Natural killer cell treated with Interleukin-12 subunit alpha and Interleukin-12 subunit beta and Interleukin-15 and Interleukin-18, amount 100 ng/mL, for 72 hours (primary cell): ENCODE measurements at regions not wholly inside any gene's neighbourhood (a gene's known extent, or its start where the extent isn't known, plus 50 kb on each side); places are given as distances from the start of the nearest gene placed in this dataset.
"Not testable (repeated sequence)": the region's sequence is repeated elsewhere in the genome, so short reads cannot be mapped to it uniquely, and the experiment has no call there.

Source experiments
- ATAC-seq, 2 donors: fragments of 150-1000 bp; cut with Tn5 transposase in 1 of 2; sonication (Bioruptor Pico), chemical (Tn5 transposase) in 1 of 2; 2 replicates each; pipeline ENCODE4 v1.10.0; 2021
- DNase-seq: peaks from one replicate; pipeline ENCODE4 v3.0.0; 2022; ENCODE audit warnings: low spot score
- H3K27ac Mint-ChIP-seq, 2 donors: 1 replicate in 1 of 2; 2 replicates in 1 of 2; pipeline ENCODE4 v1.8.0; 2022; ENCODE audit warnings: mixed read lengths in 2 of 2, mild to moderate bottlenecking in 1 of 2, moderate library complexity in 1 of 2
- H3K27me3 Mint-ChIP-seq, 2 donors: 1 replicate in 1 of 2; 2 replicates in 1 of 2; pipeline ENCODE4 v1.8.0; 2022; ENCODE audit warnings: mixed read lengths in 2 of 2
- H3K36me3 Mint-ChIP-seq: one replicate; pipeline ENCODE4 v1.8.0; 2022; ENCODE audit warnings: mixed read lengths
- H3K4me1 Mint-ChIP-seq, 2 donors: 1 replicate in 1 of 2; 2 replicates in 1 of 2; pipeline ENCODE4 v1.8.0; 2022; ENCODE audit warnings: low read depth in 2 of 2, mixed read lengths in 2 of 2, mild to moderate bottlenecking in 1 of 2
- H3K4me3 Mint-ChIP-seq: one replicate; pipeline ENCODE4 v1.8.0; 2022; ENCODE audit warnings: mixed read lengths
- H3K9me3 Mint-ChIP-seq: 2 replicates; pipeline ENCODE4 v1.8.0; 2022; ENCODE audit warnings: mixed read lengths

DNA sequence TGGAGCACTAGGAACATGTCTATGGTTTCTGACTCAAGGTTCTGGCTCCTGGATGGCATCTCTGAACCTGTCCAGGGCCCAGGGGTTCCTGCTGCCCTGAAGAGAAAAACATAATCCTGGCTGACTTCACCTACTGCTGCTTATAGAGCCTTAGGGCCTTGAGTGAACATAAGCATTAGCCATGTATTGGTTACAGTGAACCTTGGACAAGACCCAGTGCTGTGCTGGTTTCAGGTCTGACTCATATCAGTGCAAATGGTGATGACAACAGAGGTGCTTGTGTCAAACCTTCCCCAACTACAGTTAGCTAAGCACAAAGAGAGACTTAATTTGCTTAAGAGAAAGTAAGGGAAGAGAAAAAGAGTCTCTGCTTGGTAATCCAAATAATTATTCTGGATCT is 1047.2 kb downstream of the GLUD2 start:
- no peak overlapping the region for H3K4me3 Mint-ChIP-seq
- no peaks in the 10 kb centered on the region for H3K4me1 Mint-ChIP-seq
- DNase-seq (no peak), ATAC-seq (no peak)
- peaks cover 2% of the 10 kb centered on the region for H3K9me3 Mint-ChIP-seq
- H3K27ac Mint-ChIP-seq, result no peak overlapping the region
- no peaks in the 10 kb centered on the region for H3K36me3 Mint-ChIP-seq
- no peaks in the 10 kb centered on the region for H3K27me3 Mint-ChIP-seq

DNA sequence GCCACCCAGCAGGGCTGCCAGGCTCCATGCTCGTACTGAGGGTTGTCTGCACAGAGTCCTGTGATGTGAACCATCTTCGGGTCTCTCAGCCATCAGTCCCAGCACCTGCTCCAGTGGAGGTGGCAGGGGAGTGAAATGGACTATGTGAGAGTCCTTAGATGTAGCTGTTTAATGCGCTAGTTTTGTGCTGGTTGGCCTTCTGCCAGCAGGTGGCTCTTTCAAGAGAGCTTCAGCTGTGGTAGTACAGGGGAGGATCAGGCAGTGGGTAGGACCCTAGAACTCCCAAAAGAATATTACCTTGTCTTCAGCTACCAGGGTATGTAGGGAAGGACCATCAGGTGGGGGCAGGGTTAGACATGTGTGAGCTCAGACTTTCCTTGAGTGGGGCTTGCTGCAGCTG is 1066.0 kb downstream of the GLUD2 start:
- Mint-ChIP-seq H3K9me3 (peaks cover 10% of the 10 kb centered on the region), H3K27ac (no peak overlapping the region), H3K36me3 (no peaks in the 10 kb centered on the region), H3K4me1 (no peaks in the 10 kb centered on the region), H3K4me3 (no peak overlapping the region), H3K27me3 (peaks cover 0 to 5% of the 10 kb centered on the region in 2 donors)
- no peak for ATAC-seq
- no peak for DNase-seq

DNA sequence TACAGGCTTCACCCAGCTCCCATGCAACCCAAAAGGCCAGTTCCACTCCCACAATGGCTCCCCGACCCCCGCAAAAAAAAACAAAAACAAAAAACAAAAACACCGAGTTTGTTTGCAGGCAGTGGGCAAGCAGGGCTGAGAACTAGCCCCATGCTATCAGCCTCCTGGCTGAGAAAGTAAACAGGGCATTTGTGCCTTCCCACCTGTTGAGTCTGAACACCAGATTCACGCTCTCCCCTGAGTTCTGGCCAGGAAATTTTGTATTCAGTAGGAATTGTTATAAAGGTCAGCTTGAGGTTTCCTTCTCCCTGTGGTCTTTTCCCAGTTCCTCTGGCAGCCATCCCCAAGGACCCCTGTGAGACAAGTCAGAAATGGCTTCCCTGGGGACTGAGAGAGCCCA is 1066.5 kb downstream of the GLUD2 start:
- ATAC-seq, result no peak
- no peak overlapping the region for H3K4me3 Mint-ChIP-seq
- no peak overlapping the region for H3K27ac Mint-ChIP-seq

DNA sequence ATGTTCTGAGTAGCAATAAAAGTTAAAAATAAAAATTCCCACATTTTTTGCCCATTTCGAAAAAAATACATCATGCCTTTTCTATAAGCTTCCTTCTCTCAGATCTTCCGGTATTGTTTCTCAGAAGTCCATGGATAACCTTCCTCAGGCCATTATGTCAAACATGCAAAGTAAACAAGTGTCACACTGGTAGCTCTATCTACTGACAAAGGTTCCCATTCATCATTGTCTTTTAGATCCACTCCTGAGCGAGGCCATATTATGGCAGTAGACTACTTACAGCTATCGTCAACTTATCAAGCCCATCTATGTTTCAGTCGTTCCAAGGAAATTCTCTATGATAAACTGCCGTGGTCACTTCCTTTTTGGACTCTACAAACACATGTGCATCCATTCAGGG is 1068.2 kb downstream of the GLUD2 start:
- no peaks in the 10 kb centered on the region for H3K36me3 Mint-ChIP-seq
- no peaks in the 10 kb centered on the region for H3K4me1 Mint-ChIP-seq
- peaks cover 0 to 5% of the 10 kb centered on the region in 2 donors for H3K27me3 Mint-ChIP-seq
- no peak for DNase-seq
- H3K9me3 Mint-ChIP-seq, result peaks cover 10% of the 10 kb centered on the region
- H3K27ac Mint-ChIP-seq, result no peak overlapping the region
- ATAC-seq, result no peak
- H3K4me3 Mint-ChIP-seq, result no peak overlapping the region

More for the DNA sequence above, 1066.5 kb downstream of the GLUD2 start:
- H3K36me3 Mint-ChIP-seq, result no peaks in the 10 kb centered on the region
- no peak for DNase-seq
- no peaks in the 10 kb centered on the region for H3K4me1 Mint-ChIP-seq
- H3K9me3 Mint-ChIP-seq, result peaks cover 10% of the 10 kb centered on the region
- peaks cover 0 to 5% of the 10 kb centered on the region in 2 donors for H3K27me3 Mint-ChIP-seq

DNA sequence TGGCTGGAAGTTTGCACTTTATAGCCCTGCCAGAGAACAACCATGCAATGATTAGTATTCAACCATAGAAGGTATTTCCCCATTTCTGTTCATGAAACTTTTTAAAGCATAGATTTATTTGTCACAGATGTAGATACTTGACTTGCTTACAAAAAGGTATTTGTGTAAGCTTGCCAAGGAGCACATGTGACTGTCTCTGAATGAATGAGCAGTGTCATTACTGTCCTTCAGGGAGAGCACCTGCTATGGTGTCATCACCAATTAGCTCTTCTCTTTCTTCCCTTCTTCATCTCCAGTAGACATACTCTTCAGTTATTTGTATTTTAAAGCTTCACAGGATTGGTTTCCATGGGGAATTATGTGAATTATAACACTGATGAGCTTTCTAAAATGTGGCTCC is 1064.7 kb upstream of the GRIA3 start:
- ATAC-seq (no peak), DNase-seq (no peak)
- Mint-ChIP-seq H3K27me3 (peaks cover 0 to 5% of the 10 kb centered on the region in 2 donors), H3K36me3 (no peaks in the 10 kb centered on the region), H3K9me3 (peaks cover 11% of the 10 kb centered on the region), H3K4me1 (no peaks in the 10 kb centered on the region), H3K27ac (no peak overlapping the region), H3K4me3 (no peak overlapping the region)

DNA sequence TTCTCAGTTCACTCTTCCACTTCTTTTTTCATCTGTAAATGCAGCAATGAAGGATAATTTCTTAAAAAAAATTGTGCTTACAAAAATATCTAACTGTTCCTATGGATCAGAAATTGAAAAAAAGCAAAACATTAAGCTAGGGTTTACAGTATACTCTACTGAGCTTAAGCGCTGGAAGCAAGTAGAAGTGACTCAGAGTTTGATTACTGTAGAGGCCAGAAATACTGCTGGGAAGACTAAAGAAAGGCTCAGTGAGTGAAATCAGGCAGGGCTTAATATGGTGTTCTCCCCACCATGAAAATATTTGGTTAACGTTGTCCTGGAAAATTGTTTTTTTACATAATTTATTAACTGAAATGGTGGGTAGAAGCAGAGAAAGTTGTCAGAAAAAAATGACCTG is 1061.8 kb upstream of the GRIA3 start:
- Mint-ChIP-seq H3K36me3 (no peaks in the 10 kb centered on the region), H3K4me3 (no peak overlapping the region)

DNA sequence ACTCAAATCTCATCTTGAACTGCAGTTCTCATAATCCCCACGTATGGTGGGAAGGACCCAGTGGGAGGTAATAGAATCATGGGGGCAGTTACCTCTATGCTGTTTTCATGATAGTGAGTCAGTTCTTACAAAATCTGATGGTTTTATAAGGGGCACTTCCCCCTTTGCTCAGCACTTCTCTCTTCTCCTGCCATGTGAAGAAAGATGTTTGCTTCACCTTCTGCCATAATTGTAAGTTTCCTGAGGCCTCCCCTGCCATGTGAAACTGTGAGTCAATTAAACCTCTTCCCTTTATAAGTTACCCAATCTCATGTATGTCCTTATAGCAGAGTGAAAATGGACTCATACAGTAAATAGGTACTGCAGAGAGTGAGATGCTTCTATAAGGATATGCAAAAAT is 1050.6 kb upstream of the GRIA3 start:
- DNase-seq, result no peak

More for the DNA sequence above, 1061.8 kb upstream of the GRIA3 start:
- Mint-ChIP-seq H3K27me3 (peaks cover 0 to 3% of the 10 kb centered on the region in 2 donors), H3K27ac (no peak overlapping the region), H3K4me1 (no peaks in the 10 kb centered on the region), H3K9me3 (peaks cover 10% of the 10 kb centered on the region)
- no peak for ATAC-seq
- DNase-seq, result no peak

DNA sequence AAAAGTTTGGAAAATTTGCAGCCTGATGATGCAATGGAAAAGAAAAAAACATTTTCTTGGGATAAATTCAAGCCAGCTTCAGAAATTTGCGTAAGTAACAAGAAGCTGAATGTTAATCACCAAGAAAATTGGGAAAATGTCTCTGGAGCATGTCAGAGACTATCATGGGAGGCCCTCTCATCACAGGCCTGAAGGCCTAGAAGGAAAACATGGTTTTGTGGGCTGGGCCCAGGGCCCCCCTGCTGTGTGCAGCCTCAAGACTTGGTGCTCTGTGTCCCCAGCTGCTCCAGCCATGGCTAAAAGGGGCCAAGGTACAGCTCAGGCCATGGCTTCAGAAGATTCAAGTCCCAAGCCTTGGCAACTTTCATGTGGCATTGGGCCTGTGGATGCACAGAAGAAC is 1049.8 kb upstream of the GRIA3 start:
- H3K4me3 Mint-ChIP-seq, result no peak overlapping the region
- no peaks in the 10 kb centered on the region for H3K4me1 Mint-ChIP-seq
- ATAC-seq (no peak), DNase-seq (no peak)
- no peak overlapping the region for H3K27ac Mint-ChIP-seq
- no peaks in the 10 kb centered on the region for H3K36me3 Mint-ChIP-seq
- H3K9me3 Mint-ChIP-seq, result peaks cover 12% of the 10 kb centered on the region
- no peaks in the 10 kb centered on the region for H3K27me3 Mint-ChIP-seq

More for the DNA sequence above, 1050.6 kb upstream of the GRIA3 start:
- peaks cover 12% of the 10 kb centered on the region for H3K9me3 Mint-ChIP-seq
- H3K4me1 Mint-ChIP-seq, result no peaks in the 10 kb centered on the region
- no peak for ATAC-seq
- H3K4me3 Mint-ChIP-seq, result no peak overlapping the region
- H3K27me3 Mint-ChIP-seq, result no peaks in the 10 kb centered on the region
- H3K27ac Mint-ChIP-seq, result no peak overlapping the region
- no peaks in the 10 kb centered on the region for H3K36me3 Mint-ChIP-seq

DNA sequence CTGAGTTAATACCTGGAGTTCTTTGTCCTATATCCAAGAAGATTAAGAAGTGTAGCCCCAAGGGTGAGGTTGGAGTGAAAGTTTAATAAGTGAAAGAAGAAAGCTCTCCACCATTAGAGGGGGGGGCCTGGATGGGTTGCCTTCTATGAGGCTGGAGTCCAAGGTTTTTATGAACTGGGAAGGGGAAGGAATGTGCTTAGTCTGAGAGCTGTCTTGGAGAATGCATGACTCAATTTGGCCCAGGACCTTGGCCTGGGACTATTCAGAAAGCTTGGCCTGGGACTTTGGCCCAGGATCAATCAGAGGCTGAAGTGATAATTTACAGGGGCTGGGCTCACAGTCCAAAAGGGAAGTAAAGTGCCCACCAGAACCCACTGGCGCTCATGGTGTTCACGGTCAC is 1049.0 kb upstream of the GRIA3 start:
- peaks cover 12% of the 10 kb centered on the region for H3K9me3 Mint-ChIP-seq
- DNase-seq (no peak), ATAC-seq (no peak)
- no peak overlapping the region for H3K4me3 Mint-ChIP-seq
- no peaks in the 10 kb centered on the region for H3K27me3 Mint-ChIP-seq
- H3K4me1 Mint-ChIP-seq, result no peaks in the 10 kb centered on the region
- H3K36me3 Mint-ChIP-seq, result no peaks in the 10 kb centered on the region
- no peak overlapping the region for H3K27ac Mint-ChIP-seq

GRCh38 chrX:122140219-122140618 is 1043.9 kb upstream of the GRIA3 start:
- ATAC-seq, H3K4me3 Mint-ChIP-seq, H3K27ac Mint-ChIP-seq, H3K27me3 Mint-ChIP-seq, H3K4me1 Mint-ChIP-seq, H3K36me3 Mint-ChIP-seq, DNase-seq: not testable (repeated sequence)
- peaks cover 12% of the 10 kb centered on the region for H3K9me3 Mint-ChIP-seq

DNA sequence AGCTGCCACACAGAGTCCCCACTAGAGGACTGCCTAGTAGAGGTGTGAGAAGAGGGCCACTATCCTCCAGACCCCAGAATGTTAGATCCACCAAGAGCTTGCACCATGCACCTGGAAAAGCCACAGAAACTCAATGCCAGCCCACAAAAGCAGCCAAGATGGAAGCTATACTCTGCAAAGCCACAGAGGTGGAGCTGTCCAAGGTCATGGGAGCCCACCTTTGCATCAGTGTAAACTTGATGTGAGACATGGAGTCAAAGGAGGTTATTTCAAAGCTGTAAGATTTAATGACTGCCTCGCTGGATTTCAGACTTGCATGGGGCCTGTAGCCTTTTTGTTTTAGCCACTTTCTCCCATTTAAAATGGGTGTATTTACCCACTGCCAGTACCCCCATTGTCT is 1030.1 kb upstream of the GRIA3 start:
- ATAC-seq, result no peak
- H3K4me1 Mint-ChIP-seq, result no peaks in the 10 kb centered on the region
- no peaks in the 10 kb centered on the region for H3K36me3 Mint-ChIP-seq
- no peak for DNase-seq
- no peak overlapping the region for H3K4me3 Mint-ChIP-seq
- H3K27me3 Mint-ChIP-seq, result no peaks in the 10 kb centered on the region
- H3K9me3 Mint-ChIP-seq, result peaks cover 5% of the 10 kb centered on the region
- H3K27ac Mint-ChIP-seq, result no peak overlapping the region

GRCh38 chrX:122168241-122168640 is 1015.8 kb upstream of the GRIA3 start:
- no peaks in the 10 kb centered on the region for H3K4me1 Mint-ChIP-seq
- H3K4me3 Mint-ChIP-seq, result no peak overlapping the region
- ATAC-seq (no peak), DNase-seq (no peak)
- no peaks in the 10 kb centered on the region for H3K27me3 Mint-ChIP-seq
- peaks cover 5% of the 10 kb centered on the region for H3K9me3 Mint-ChIP-seq
- no peaks in the 10 kb centered on the region for H3K36me3 Mint-ChIP-seq
- no peak overlapping the region for H3K27ac Mint-ChIP-seq

DNA sequence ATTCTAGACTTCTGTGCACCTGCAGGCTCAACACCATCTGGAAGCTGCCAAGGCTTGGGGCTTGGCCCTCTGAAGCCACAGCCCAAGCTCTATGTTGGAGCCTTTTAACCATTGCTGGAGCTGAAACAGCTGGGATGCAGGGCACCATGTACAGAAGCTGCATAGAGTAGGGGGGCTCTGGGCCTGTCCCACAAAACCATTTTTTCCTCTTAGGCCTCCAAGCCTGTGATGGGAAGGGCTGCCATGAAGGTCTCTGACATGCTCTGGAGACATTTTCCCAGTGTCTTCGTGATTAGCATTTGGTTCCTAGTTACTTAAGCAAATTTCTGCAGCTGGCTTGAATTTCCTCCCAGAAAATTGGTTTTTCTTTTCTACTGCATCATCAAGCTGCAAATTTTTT is 999.3 kb upstream of the GRIA3 start:
- Mint-ChIP-seq H3K9me3 (no peaks in the 10 kb centered on the region), H3K4me1 (no peaks in the 10 kb centered on the region), H3K27ac (no peak overlapping the region), H3K36me3 (no peaks in the 10 kb centered on the region), H3K27me3 (no peaks in the 10 kb centered on the region), H3K4me3 (no peak overlapping the region)
- DNase-seq, result no peak
- ATAC-seq, result no peak

DNA sequence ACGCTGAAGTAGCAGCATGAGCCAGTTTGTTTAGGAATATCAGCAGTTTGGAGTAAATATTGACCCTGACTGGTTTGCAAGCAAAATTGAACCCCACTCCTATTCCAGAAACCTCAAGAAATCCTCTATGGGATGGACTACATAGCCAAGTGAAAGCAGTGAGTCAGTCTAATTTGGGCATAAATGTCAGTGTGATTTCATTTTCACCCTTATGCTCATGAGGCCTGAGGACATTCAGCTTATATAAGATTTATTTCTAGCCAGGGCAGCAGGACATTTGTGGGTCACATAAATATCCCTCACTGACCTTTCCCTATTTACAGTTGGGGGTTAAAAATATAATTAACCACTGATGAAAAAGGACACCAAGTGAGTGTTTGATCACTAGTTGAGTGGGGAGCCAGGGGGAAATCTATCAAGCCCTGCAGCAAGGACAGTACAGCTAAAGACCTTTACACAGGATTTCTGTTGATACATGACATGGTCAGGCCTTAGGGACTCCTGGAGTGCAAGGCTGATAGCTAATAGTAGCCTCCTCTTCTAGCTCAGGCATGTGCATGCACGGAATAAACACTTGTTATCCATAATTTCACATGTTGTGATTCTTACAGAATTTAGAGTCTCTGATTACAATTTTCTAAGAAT is 996.9 kb upstream of the GRIA3 start:
- H3K36me3 Mint-ChIP-seq, result no peaks in the 10 kb centered on the region
- no peak overlapping the region for H3K4me3 Mint-ChIP-seq
- no peaks in the 10 kb centered on the region for H3K4me1 Mint-ChIP-seq
- no peak overlapping the region for H3K27ac Mint-ChIP-seq
- ATAC-seq (no peak), DNase-seq (no peak)
- no peaks in the 10 kb centered on the region for H3K27me3 Mint-ChIP-seq
- no peaks in the 10 kb centered on the region for H3K9me3 Mint-ChIP-seq

- H3K27ac Mint-ChIP-seq, result no peak overlapping the region
- H3K9me3 Mint-ChIP-seq, result peaks cover 5% of the 10 kb centered on the region
- DNase-seq (no peak), ATAC-seq (no peak)
- no peaks in the 10 kb centered on the region for H3K4me1 Mint-ChIP-seq
- no peak overlapping the region for H3K4me3 Mint-ChIP-seq
- H3K36me3 Mint-ChIP-seq, result no peaks in the 10 kb centered on the region
- no peaks in the 10 kb centered on the region for H3K27me3 Mint-ChIP-seq
Observed at GRCh38 chrX:122188751-122189150, 995.3 kb upstream of the GRIA3 start.
